ENCODE measurements at regions not wholly inside any gene's neighbourhood (a gene's known extent, or its start where the extent isn't known, plus 50 kb on each side); places are given as distances from the start of the nearest gene placed in this dataset.
A peak's percentile ranks its signal among the peaks of the same experiment; 100 is the strongest.

DNA sequence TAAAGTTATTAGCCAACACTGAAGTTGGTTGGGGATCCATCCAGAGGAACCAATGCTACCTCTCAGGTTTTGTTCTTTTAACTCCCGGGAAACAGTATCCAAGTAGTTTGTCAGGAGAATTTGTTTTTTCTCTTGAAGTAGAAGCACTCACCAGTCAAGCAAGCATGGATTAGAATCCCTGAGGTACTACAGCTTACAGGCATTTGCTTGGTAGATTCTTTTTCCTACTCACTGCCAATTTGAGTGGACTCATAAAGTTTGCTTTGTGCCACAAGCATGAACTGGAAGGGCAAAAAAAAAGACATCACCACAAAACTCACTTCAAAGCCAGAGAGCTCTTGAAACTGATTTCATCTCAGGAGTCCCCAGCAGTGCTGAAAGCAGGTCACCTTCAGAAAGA, 167.4 kb downstream of the MBOAT1 start:
- Mint-ChIP-seq H3K36me3 (no peaks in the 10 kb centered on the region), H3K9me3 (no peaks in the 10 kb centered on the region), H3K27me3 (peaks cover 0 to 10% of the 10 kb centered on the region in 2 donors), H3K4me3 (no peak overlapping the region), H3K4me1 (ENCODE audit: low read depth in 2 of 2) (no peaks in the 10 kb centered on the region), H3K27ac (peak overlapping the region in 1 of 2 donors; percentile 36)
- no peak for DNase-seq (ENCODE audit: low spot score)
- ATAC-seq: no peak

Measured in natural killer cell treated with Interleukin-12 subunit alpha and Interleukin-12 subunit beta and Interleukin-15 and Interleukin-18, amount 100 ng/mL, for 72 hours (primary cell).